ENCODE measurements at regions not wholly inside any gene's neighbourhood (a gene's known extent, or its start where the extent isn't known, plus 50 kb on each side); places are given as distances from the start of the nearest gene placed in this dataset.

- Mint-ChIP-seq H3K9me3 (ENCODE audit: insufficient read depth) (no peaks in the 10 kb centered on the region), H3K27ac (no peak overlapping the region), H3K4me1 (no peaks in the 10 kb centered on the region), H3K4me3 (no peak overlapping the region), H3K27me3 (no peaks in the 10 kb centered on the region)
- no peak for ATAC-seq (ENCODE audit: low read depth)
- TF ChIP-seq EZH2 (IDR thresholded peaks at IDR 0.05; ENCODE audit: borderline replicate concordance, insufficient read depth, low read depth, low read length, poor library complexity, severe bottlenecking) (no peak), CTCF (IDR thresholded peaks at IDR 0.05) (no peak)
- Histone ChIP-seq H2AFZ (ENCODE audit: insufficient read depth, low read depth, low read length, poor library complexity, severe bottlenecking) (no peak overlapping the region), H3K27ac (ENCODE audit: low read length in 2 of 2) (no peak overlapping the region), H3K27me3 (replicated peaks in 1 of 4; ENCODE audit: control extremely low read depth in 1 of 4, control insufficient read depth in 3 of 4, insufficient read depth in 4 of 4, low read length in 3 of 4) (no peaks in the 10 kb centered on the region), H3K9me3 (ENCODE audit: control extremely low read depth in 1 of 3, control insufficient read depth in 2 of 3, insufficient read depth in 1 of 3, low read length in 2 of 3) (peaks cover 0 to 35% (median 0%) of the 10 kb centered on the region in 3 donors), H3K9ac (ENCODE audit: low read length) (no peak overlapping the region), H3K4me1 (ENCODE audit: control insufficient read depth in 2 of 2, insufficient read depth in 2 of 2, low read length in 2 of 2) (no peaks in the 10 kb centered on the region), H3K79me2 (ENCODE audit: control insufficient read depth, insufficient read depth, low read length) (no peaks in the 10 kb centered on the region), H3K36me3 (replicated peaks in 1 of 2; ENCODE audit: control extremely low read depth in 1 of 2, control insufficient read depth in 1 of 2, extremely low read depth in 1 of 2, insufficient read depth in 2 of 2, low read length in 1 of 2) (no peaks in the 10 kb centered on the region), H4K20me1 (ENCODE audit: control insufficient read depth, insufficient read depth, low read length, poor library complexity, severe bottlenecking) (no peaks in the 10 kb centered on the region), H3K4me3 (ENCODE audit: control extremely low read depth in 1 of 5, extremely low read depth in 1 of 5, insufficient read depth in 1 of 5, low read depth in 2 of 5, low read length in 4 of 5) (no peak overlapping the region), H3K4me2 (replicated peaks; ENCODE audit: low read depth, low read length, poor library complexity, severe bottlenecking) (no peak overlapping the region)
- WGBS (ENCODE audit: insufficient coverage) = 89% methylated on average over 20 of the region's 22 CpGs
- intact Hi-C loops (cut with micrococcal nuclease) = no loop called here
- ChIA-PET POLR2A (no interaction called here), CTCF (no interaction called here)
- DNase-seq = no peak
Measured at GRCh38 chr7:156003220-156004162, 191.2 kb upstream of the SHH start.

- H3K4me3 Mint-ChIP-seq = no peak overlapping the region
- H3K9me3 Mint-ChIP-seq (ENCODE audit: insufficient read depth) = no peaks in the 10 kb centered on the region
- peaks cover 0 to 35% (median 0%) of the 10 kb centered on the region in 3 donors for H3K9me3 ChIP-seq (ENCODE audit: control extremely low read depth in 1 of 3, control insufficient read depth in 2 of 3, insufficient read depth in 1 of 3, low read length in 2 of 3)
- CTCF ChIA-PET = no interaction called here
- no peaks in the 10 kb centered on the region for H3K79me2 ChIP-seq (ENCODE audit: control insufficient read depth, insufficient read depth, low read length)
- DNase-seq = no peak
- intact Hi-C loops (cut with micrococcal nuclease) = no loop called here
- no peak for ATAC-seq (ENCODE audit: low read depth)
- H3K36me3 ChIP-seq (replicated peaks in 1 of 2; ENCODE audit: control extremely low read depth in 1 of 2, control insufficient read depth in 1 of 2, extremely low read depth in 1 of 2, insufficient read depth in 2 of 2, low read length in 1 of 2) = no peaks in the 10 kb centered on the region
- TF ChIP-seq CTCF (IDR thresholded peaks at IDR 0.05) (no peak), EZH2 (IDR thresholded peaks at IDR 0.05; ENCODE audit: borderline replicate concordance, insufficient read depth, low read depth, low read length, poor library complexity, severe bottlenecking) (no peak)
- H3K4me1 ChIP-seq (ENCODE audit: control insufficient read depth in 2 of 2, insufficient read depth in 2 of 2, low read length in 2 of 2) = no peaks in the 10 kb centered on the region
- peaks cover 3% of the 10 kb centered on the region for H3K27me3 Mint-ChIP-seq
- no peaks in the 10 kb centered on the region for H3K27me3 ChIP-seq (replicated peaks in 1 of 4; ENCODE audit: control extremely low read depth in 1 of 4, control insufficient read depth in 3 of 4, insufficient read depth in 4 of 4, low read length in 3 of 4)
- WGBS (ENCODE audit: insufficient coverage) = 93% methylated on average over 16 of the region's 17 CpGs
- H3K27ac Mint-ChIP-seq = no peak overlapping the region
- POLR2A ChIA-PET = no interaction called here
- no peak overlapping the region for H3K9ac ChIP-seq (ENCODE audit: low read length)
- no peak overlapping the region for H3K4me2 ChIP-seq (replicated peaks; ENCODE audit: low read depth, low read length, poor library complexity, severe bottlenecking)
- no peak overlapping the region for H3K4me3 ChIP-seq (ENCODE audit: control extremely low read depth in 1 of 5, extremely low read depth in 1 of 5, insufficient read depth in 1 of 5, low read depth in 2 of 5, low read length in 4 of 5)
- H3K27ac ChIP-seq (ENCODE audit: low read length in 2 of 2) = no peak overlapping the region
- H3K4me1 Mint-ChIP-seq = no peaks in the 10 kb centered on the region
- H4K20me1 ChIP-seq (ENCODE audit: control insufficient read depth, insufficient read depth, low read length, poor library complexity, severe bottlenecking) = no peaks in the 10 kb centered on the region
- H2AFZ ChIP-seq (ENCODE audit: insufficient read depth, low read depth, low read length, poor library complexity, severe bottlenecking) = no peak overlapping the region
Measured at GRCh38 chr7:156002362-156003066, 190.3 kb upstream of the SHH start.

Measured in B cell (primary cell).